NCI-H1417 (cell line): ENCODE measurements at regions not wholly inside any gene's neighbourhood (a gene's known extent, or its start where the extent isn't known, plus 50 kb on each side); places are given as distances from the start of the nearest gene placed in this dataset.
"Not testable (repeated sequence)": the region's sequence is repeated elsewhere in the genome, so short reads cannot be mapped to it uniquely, and the experiment has no call there.

ENCODE experiments used
- DNase-seq, 3 experiments: peaks; one replicate each; lab custom pipeline; 2025; lab: John Stamatoyannopoulos, UW

DNA sequence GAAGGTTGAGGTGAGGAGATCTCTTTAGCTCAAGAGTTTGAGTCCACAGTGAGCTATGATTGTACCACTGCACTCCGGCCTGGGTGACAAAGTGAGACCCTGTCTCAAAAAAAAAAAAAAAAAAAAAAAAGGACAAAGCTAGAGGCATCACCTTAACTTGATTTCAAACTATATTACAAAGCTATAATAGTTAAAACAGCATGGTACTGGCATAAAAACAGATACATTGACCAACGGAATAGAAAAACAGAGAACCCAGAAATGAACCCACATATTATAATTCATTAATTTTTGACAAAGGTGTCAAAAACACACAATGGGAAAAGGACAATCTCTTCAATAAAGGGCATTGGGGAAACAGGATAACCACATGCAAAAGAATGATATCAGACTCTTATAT, 50.8 kb upstream of the MBOAT1 start:
- DNase-seq: no peak

DNA sequence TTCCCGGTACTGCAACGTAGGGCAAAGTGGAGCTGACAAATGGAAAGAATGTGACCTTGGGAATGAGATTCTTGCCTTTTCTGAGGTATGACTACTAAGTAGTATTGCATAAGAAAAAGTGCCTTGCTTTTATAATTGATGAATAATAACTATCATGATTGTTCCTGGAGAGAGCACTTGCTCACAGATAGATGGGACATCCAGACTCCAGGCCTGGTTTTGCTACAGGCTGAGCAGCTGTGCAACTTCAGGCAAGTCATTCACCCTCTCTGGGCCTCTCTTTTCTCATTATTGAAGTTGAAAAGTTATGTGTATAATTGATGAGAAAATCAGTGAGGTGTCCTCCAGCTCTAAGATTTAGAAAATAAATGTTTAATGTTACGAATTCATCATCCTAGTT, 53.6 kb upstream of the MBOAT1 start:
- DNase-seq: no peak

DNA sequence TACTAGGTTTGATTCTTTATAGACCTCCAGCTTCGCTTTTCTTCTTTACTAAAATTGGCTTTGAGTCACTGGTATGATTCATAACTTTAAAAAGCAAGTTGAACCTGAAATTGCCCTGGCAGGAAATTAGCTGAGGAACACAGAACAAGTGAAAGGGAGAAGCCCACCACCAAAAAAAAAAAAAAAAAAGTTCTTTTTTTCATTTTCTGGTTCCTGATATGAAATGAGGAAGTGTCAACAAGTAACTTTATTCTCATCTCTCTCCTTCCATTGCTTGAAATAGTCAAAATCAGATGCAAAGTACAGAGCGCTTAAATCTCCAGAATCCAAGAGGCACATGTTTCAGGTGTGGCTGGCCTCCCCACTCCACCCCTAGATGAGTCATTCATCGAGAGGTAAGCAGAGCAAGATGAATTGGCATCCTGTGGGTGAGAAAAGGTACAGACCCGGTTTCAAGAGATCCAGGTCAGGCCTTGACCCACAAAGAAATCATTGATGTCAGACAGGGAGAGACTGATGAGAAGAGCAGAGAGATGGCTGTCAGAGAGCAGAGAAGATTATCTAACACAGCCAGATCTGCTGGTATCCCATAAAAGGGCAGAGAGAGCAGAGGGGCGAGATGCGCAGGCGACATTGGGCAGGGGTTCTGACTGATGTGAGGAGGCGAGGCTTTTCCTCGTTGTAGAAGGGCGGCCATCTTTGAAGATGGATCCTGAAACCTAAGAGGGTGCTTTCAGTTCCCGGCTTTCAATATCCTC, 54.8 kb upstream of the MBOAT1 start:
- DNase-seq: no peak

DNA sequence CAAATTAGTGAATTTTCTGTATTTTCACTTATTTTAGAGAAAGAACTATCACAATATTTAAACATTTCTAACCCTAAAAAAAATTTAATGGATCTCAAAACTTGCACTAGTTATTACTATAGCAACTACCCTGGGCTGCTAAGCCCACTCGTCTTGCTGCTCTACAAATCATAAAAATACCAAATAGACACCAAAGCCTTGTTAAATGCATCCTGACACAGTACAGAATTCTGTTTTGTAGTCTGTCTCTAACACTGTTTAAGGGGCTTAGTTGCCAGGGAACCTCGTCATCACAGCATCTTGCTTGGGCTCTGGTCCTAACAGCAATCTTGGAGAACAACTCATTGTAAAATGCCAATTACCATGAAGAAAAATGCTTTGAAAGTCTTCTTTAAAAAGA, 56.9 kb upstream of the MBOAT1 start:
- DNase-seq: no peak

DNA sequence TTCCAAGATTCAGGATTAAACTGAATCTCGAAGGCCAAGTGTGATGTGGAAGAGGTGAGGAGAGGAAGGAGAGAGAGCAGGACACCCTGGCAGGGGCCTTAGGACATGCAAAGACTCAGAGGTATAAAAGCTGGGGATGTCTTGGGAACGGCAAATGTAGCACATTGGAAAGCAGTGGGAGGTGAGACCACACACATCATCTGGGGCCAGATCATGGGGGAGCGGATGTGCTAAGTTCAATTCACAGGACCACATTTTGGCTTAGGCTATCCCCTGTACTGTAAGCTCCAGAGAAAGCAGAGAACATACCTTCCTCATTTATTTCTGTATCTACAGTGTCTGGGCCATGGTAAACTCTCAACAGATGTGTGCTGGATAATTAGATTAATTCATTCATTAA, 59.5 kb upstream of the MBOAT1 start:
- DNase-seq: no peak

DNA sequence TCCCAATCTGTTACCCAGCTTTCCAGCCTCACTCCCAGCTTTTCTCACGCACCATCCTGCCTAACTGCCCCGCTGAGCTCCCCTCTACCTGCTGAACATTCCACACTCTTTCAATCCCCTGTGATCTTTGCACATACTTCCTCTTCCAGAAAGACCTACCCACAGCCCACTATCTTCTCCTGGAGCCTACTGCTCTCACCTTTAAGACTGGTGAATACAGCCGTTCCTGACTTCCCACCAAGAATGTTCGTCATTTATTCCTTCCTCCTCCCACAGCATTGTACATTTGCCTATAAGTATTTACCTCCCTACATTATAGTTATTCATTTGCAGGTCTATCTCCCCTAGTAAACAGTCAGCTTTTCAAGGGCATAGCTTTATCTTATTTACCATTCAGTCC, 61.9 kb upstream of the MBOAT1 start:
- no peak for DNase-seq

DNA sequence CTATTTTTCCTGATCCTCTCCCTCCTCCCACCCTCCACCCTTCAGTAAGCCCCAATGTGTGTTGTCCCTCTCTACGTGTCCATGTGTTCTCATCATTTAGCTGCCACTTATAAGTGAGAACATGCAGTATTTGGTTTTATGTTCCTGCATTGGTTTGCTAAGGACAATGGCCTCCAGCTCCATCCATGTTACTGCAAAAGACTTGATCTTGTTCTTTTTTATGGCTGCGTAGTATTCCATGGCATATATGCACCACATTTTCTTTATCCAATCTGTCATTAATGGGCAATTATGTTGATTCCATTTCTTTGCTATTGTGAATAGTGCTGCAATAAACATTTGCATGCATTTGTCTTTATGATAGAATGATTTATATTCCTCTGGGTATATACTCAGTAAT, 63.6 kb upstream of the MBOAT1 start:
- not testable (repeated sequence) for DNase-seq

DNA sequence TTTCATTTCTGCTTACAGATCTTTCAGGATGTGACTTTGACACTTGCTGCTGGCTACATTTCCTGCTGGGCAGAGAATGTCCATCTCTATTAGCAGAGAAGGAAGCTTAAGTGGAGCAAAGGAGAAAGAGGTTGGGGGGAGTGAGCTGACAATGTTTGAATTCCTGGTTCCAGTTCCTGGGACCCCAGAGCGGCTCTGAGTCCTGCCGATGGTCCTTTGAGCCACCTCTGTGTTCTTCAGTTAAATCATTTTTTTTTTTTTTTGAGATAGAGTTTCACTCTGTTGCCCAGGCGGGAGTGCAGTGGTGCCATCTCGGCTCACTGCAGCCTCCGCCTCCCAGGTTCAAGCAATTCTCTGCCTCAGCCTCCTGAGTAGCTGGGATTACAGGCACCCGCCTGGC, 65.5 kb upstream of the MBOAT1 start:
- not testable (repeated sequence) for DNase-seq

DNA sequence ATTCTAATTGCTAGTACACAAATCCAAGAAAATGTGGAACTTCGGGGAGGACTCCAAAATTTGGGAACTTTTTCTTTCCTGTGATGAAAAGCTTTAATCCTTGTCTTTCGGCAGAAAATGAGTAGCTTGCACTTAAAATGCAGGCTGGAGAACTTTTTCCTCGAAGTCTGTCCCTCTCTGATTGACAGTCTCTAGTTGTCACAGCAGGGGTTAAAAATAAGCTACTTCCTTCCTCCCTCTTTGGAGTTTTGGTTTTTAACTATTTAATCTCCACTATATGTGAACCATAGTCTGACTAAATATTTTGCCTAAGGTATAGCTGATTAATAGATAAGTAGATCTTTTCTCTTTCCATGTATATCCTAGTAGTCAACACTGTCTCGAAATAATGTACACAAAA, 66.8 kb upstream of the MBOAT1 start:
- no peak for DNase-seq

DNA sequence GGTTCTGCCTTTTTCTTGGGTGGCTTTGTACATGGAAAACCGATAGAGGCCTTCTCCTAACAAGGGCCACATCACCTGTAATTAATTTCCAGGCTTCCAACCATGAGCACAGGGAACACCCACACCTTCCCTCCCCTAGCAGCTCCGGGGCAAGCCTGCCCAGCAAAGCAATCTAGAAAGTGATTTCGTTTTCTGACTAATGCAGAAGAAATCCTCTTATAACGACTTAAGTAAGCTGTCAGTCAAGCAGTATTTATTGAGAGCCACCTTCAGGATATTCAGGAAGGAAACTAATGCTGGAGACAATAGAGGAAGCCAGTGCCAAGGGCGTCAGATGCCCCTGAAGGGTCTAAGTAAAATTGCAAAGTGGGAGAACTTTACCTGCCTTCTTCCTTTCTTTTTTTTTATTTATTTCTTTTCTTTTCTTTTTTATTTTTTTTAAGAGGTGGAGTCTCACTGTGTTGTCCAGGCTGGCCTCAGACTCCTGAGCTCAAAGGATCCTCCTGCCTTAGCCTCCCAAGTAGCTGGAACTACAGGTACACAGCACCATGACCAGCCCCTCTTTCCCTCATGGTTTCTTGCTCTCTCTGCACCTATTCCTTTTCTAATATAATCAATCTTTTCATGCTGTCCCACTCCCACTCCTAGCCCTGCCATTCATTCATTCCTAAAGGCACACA, 67.5 kb upstream of the MBOAT1 start:
- no peak for DNase-seq

DNA sequence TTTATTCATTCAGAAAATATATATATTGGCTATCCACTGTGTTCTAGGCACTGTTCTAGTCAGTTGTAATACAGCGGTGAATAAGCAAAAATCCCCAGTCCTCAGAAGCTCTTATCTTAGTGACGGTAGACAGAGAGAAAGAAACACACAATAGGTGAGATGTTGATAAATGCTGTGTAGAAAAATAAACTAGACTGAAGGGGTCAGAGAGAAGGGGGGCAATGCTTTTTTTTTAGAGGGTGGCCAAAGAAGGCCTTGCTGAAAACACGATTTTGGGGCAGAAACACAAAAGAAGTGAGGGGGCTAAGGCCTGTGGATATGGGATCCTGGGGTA, 68.0 kb upstream of the MBOAT1 start:
- DNase-seq: no peak

DNA sequence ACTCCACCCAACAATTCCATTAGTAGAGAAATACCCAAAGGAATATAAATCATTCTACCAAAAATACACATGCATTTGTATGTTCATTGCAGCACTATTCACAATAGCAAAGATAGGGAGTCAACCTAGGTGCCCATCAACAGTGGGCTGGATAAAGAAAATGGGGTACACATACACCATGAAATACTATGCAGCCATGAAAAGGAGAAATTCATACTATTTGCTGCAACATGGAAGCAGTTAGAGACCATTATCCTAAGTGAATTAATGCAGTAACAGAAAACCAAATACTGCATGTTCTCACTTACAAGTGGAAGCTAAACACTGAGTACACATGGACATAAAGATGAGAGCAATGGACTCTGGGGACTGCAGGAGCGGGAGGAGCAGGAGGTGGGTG, 72.4 kb upstream of the MBOAT1 start:
- DNase-seq: no peak

DNA sequence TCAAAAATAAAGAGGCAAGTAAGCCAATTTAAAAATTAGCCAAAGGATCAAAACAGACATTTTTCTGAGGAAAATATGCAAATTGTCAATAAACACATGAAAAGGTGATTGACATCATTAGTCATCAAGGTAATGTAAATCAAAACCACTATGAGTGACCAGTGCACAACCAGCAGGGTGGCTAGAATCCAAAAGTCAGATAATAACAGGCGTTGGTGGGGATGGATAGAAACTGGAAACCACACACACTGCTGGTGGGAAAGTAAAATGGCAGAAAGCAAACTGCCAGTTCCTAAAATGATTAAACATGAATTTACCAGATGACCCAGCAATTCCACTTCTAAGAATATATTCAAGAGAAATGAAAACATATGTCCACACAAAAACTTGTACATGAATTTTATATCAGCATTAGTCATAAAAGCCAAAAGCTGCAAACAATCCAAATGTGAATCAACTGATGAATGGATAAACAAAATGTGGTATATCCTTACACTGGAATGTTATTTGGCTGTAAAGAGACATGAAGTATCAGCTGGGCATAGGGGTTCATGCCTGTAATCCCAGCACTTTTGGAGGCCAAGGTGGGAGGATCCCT, 74.8 kb upstream of the MBOAT1 start:
- DNase-seq: no peak

DNA sequence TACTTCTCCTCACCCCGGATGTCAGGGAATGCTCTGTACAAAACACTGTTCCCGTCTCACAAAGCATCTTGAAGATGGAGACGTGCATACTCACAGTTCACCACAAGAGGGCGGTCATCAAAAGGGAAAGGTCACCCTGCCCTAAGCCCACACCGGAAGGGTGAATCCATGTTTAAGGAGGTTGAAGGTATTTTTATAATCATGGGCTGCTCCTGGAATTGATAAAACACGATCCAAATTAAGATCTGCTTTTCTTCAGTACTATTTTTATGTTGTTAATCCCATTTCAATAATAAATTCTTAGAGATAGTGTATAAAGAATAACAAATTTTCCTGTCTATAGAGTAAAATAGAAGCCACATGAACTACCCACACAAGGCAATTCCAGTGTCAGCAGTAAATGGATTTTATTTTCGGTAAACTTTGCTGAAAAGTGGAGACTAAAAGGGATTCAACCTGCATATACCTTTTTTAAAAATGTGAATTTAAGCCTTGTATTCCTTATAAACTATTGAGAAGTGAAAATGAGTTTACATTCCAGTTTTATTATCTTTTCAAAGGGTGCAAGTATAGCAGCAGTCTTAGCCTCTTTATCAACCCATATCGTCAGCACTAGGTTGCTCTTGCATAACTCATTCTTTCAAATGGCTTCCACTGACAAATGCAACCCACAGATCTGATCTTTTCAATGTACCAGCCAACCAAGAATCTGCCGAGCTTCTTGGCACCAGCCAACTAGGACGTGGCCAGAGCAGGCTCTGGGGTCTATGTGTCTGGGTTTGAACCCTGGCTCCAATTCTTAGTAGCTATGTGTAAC, 79.7 kb upstream of the MBOAT1 start:
- DNase-seq: peak; percentile 72 to 93 (median 86)

DNA sequence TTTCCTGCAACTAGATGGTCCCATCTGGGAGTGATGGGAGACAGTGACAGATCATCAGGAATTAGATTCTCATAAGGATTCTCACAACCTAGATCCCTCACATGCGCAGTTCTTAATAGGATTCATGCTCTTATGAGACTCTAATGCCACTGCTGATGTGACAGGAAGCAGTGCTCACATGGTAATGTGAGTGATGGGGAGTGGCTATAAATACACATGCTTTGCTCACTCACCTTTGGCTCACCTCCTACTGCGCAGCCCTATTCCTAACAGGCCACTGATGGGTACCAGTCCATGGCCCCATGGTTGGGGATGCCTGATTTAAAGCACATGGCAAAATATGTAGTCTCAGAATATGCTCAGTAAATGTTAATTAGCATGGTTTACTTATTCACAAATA, 80.6 kb upstream of the MBOAT1 start:
- no peak for DNase-seq

DNA sequence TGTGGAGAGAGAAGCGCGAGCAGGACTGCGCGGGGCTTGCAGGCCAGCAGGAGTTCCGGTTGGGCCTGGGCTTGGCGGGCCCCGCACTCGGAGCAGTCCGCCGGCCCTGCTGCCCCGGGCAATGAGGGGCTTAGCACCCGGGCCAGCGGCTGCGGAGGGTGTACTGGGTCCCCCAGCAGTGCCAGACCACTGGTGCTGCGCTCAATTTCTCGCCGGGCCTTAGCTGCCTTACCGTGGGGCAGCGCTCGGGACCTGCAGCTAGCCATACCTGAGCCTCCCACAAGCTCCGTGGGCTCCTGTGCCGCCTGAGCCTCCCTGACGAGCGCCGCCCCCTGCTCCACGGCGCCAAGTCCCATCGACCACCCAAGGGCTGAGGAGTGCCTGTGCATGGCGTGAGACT, 89.0 kb upstream of the MBOAT1 start:
- no peak for DNase-seq

DNA sequence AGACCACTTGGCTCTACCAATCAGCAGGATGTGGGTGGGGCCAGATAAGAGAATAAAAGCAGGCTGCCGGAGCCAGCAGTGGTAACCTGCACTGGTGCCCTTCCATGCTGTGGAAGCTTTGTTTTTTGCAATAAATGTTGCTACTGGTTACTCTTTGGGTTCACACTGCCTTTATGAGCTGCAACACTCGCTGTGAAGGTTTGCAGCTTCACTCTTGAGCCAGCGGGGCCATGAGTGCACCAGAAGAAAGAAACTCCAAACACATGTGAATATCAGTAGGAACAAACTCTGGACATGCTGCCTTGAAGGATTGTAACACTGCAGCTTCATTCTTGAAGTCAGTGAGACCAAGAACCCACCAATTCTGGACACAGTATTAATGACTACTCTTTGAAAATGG, 89.9 kb upstream of the MBOAT1 start:
- DNase-seq: no peak

DNA sequence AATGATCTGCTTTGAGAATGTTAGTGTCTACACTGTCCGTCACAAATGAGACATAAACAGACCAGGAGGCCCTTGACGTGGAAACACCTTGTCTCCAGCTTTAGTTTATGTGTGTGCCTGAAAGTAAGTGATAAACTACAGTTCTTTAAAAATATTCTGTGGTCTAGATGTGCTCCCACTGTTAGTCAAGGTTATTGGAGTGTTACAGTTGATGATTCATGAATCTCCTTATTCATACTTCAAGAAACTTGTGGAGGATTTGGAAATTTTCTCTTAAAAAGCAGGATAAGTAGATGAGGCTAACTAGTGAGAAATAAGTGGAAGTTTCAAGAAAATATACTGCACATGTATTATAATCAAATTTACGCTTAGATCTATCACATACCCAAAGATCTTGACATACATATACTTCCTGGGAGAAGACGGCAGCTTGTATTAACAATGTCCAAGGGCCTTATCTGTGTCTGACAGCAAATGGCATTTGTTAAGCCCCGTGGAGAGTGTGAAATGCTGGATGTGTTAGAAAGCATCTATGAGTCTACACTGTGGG, 90.5 kb upstream of the MBOAT1 start:
- DNase-seq: no peak

DNA sequence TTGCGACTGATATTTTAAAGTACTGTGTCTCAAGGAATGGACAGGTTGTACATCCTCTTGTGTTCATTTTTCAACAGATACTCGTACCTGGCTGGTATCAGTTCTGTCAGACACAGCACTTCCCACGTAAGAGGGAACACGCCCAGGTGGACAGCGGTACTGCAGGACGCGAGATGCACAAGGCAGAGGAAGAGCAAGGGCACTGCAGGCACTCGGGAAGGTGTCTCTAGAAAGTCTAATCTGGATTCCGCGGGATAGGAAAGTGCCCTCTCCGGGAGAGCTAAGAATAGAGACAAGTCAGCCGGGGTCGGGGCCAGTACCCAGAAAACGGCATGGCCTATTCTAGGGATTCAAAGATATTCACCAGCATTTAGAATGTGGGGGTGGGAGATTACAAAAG, 94.2 kb upstream of the MBOAT1 start:
- DNase-seq: no peak

DNA sequence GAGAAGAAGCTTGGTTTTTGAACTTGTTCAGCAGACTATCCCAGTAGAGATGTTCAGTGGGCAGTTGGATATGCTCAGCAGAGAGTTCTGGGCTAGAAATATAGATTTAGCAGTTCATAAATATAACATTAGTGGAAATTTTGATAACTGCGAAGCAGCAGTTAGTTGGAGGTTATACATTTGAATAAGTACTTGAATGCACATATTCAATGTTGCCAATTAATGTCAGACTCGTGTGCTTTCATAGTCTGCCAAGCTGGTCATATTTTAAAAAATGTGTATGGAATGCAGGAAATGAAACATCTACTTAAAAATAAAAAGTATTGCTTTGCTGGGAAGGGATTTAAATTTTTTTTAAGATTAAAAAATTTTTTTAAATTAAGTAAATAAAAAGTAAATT, 92.5 kb upstream of the E2F3 start:
- no peak for DNase-seq

DNA sequence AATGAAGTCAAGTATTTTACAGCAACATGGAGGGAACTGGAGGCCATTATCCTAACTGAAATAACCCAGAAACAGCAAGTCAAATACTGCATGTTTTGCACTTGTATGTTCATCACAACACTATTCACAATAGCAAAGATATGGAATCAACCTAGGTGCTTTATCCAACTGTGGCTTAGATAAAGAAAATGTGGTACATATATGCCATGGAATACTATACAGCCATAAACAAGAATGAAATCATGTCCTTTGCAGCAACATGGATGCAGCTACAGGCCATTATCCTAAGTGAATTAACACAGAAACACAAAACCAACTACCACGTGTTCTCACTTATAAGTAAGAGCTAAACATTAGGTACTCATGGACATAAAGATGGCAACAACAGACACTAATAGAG, 91.5 kb upstream of the E2F3 start:
- no peak for DNase-seq

DNA sequence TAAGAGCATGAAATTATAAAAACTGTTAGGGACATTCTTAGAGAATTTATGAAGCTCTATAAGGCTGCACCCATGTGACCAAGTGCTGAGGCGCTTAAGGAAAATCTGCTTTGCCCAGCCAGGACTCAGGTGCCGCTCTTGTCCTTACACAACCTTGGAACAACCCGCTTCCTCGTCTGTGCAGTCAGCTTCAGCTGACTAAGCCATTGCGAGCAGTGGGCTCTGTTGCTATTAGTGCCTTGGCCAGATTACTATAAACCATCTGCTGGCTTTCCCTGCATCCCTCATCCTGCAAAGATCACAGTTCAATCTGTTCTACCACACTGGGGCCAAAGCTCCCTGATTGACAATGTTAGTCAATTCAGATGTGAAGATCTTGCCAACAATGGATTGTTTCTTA, 89.1 kb upstream of the E2F3 start:
- DNase-seq: no peak

DNA sequence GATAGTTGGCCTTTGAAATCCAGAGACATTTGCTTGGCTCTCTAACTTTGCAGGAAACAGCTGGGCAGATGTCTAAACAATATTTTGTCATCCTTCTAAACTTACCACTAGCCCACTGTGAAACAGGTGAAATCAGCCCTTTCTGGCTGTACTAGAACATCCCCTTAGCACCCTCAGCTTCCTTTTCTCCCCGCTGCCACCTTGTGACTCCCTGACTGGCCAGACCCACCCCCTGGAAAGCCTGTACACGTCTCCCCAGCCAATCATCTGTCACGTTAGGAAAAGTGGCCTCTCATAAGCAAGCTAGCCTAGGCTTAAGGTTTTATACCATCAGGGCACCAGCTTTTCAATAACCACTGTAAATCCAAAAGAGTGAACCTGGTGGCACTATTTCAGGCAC, 88.6 kb upstream of the E2F3 start:
- no peak for DNase-seq
